SU-DHL-6 (cell line): ENCODE measurements at regions not wholly inside any gene's neighbourhood (a gene's known extent, or its start where the extent isn't known, plus 50 kb on each side); places are given as distances from the start of the nearest gene placed in this dataset.

ENCODE experiments used
- H2AFZ ChIP-seq: fragments of 200-600 bp; sonication (generic); 2 replicates; pipeline ENCODE4 v1.6.1; 2014; ENCODE audit warnings: low read depth, mild to moderate bottlenecking, moderate library complexity, mixed read lengths, antibody characterized with exemption, low read length; ENCODE audit not compliant: severe bottlenecking
- H3F3A ChIP-seq: fragments of 200-600 bp; shearing (Covaris generic); 2 replicates; pipeline ENCODE4 v1.6.0; 2016; ENCODE audit warnings: antibody characterized with exemption, mild to moderate bottlenecking; ENCODE audit not compliant: insufficient read depth
- H3K27ac ChIP-seq: fragments of 200-600 bp; sonication (generic); 2 replicates; pipeline ENCODE4 v1.5.1; 2016; ENCODE audit warnings: low read depth, mild to moderate bottlenecking, low read length, moderate library complexity, mixed read lengths
- H3K27me3 ChIP-seq: fragments of 200-600 bp; sonication (generic), shearing (Covaris generic); 2 replicates; pipeline ENCODE4 v1.6.0; 2014; ENCODE audit warnings: mild to moderate bottlenecking, low read length
- H3K36me3 ChIP-seq: fragments of 200-600 bp; sonication (generic); 2 replicates; pipeline ENCODE4 v1.6.1; 2014; ENCODE audit warnings: mild to moderate bottlenecking, low read length, mixed read lengths
- H3K4me2 ChIP-seq: fragments of 300-600, 200-600 bp; shearing (Covaris generic), sonication (generic); 2 replicates; pipeline ENCODE4 v1.6.0; 2014; ENCODE audit warnings: low read length, low read depth, mild to moderate bottlenecking; ENCODE audit not compliant: poor library complexity, severe bottlenecking
- H3K4me3 ChIP-seq: fragments of 200-600 bp; sonication (generic); 2 replicates; pipeline ENCODE4 v1.5.1; 2014; ENCODE audit warnings: antibody characterized with exemption, low read length, mild to moderate bottlenecking, mixed read lengths; ENCODE audit not compliant: insufficient read depth, poor library complexity, severe bottlenecking
- H3K79me2 ChIP-seq: fragments of 200-600 bp; sonication (generic); 2 replicates; pipeline ENCODE4 v1.6.1; 2014; ENCODE audit warnings: mild to moderate bottlenecking, low read length, moderate library complexity; ENCODE audit not compliant: insufficient read depth
- H3K9ac ChIP-seq: fragments of 200-600 bp; sonication (generic); 2 replicates; pipeline ENCODE4 v1.7.0; 2014; ENCODE audit warnings: mild to moderate bottlenecking, low read length
- H3K9me2 ChIP-seq: fragments of 200-600 bp; sonication (generic); replicated peaks from 2 replicates; pipeline ENCODE4 v1.6.1; 2014; ENCODE audit warnings: low read length; ENCODE audit not compliant: insufficient read depth
- H3K9me3 ChIP-seq: fragments of 200-600 bp; sonication (generic); 2 replicates; pipeline ENCODE4 v1.6.1; 2014; ENCODE audit warnings: low read length, mixed read lengths; ENCODE audit not compliant: insufficient read depth
- H4K20me1 ChIP-seq: fragments of 200-600 bp; sonication (generic); 2 replicates; pipeline ENCODE4 v1.6.1; 2014; ENCODE audit warnings: low read depth, mild to moderate bottlenecking, antibody characterized with exemption, low read length, moderate library complexity, mixed read lengths
- EZH2phosphoT487 ChIP-seq: fragments of 200-600 bp; sonication (generic), shearing (Covaris generic); conservative IDR thresholded peaks from 2 replicates; pipeline ENCODE4 v1.6.1; 2018; ENCODE audit warnings: mild to moderate bottlenecking, antibody characterized with exemption, low read length, moderate library complexity, mixed read lengths
- TF ChIP-seq, protein P1 (sequence below): fragments of 200-600 bp; sonication (generic); IDR thresholded peaks from one replicate; pipeline ENCODE4 v1.5.1; 2017; ENCODE audit warnings: antibody characterized with exemption, mild to moderate bottlenecking, low read length, moderate library complexity; ENCODE audit not compliant: insufficient read depth, poor library complexity, severe bottlenecking

DNA sequence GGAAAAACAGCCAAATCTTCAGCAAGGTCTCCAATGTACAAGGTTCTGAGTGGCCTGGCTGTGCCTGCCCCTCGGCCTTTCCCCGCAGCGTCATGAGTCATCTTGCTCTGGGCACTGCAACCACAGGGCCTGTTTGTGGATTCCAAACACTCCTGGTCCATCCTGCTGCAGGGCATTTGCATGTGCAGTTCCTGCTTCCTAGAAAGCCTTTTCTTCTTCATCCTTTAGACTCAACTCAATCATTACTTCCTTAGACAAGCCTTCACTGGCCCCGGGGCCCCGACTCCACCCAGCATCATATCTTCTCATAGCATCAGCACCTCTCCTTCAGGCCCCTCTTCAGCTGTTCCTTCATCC lies 101.8 kb upstream of the EGLN3 start:
- no peak overlapping the region for H3K27ac ChIP-seq
- H3K9ac ChIP-seq = no peak overlapping the region
- TF ChIP-seq, protein P1, sequence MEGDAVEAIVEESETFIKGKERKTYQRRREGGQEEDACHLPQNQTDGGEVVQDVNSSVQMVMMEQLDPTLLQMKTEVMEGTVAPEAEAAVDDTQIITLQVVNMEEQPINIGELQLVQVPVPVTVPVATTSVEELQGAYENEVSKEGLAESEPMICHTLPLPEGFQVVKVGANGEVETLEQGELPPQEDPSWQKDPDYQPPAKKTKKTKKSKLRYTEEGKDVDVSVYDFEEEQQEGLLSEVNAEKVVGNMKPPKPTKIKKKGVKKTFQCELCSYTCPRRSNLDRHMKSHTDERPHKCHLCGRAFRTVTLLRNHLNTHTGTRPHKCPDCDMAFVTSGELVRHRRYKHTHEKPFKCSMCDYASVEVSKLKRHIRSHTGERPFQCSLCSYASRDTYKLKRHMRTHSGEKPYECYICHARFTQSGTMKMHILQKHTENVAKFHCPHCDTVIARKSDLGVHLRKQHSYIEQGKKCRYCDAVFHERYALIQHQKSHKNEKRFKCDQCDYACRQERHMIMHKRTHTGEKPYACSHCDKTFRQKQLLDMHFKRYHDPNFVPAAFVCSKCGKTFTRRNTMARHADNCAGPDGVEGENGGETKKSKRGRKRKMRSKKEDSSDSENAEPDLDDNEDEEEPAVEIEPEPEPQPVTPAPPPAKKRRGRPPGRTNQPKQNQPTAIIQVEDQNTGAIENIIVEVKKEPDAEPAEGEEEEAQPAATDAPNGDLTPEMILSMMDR = no peak
- TF ChIP-seq EZH2phosphoT487 = no peak
- no peaks in the 10 kb centered on the region for H3K9me2 ChIP-seq
- no peaks in the 10 kb centered on the region for H3K36me3 ChIP-seq
- no peaks in the 10 kb centered on the region for H3K79me2 ChIP-seq
- H3K4me3 ChIP-seq = no peak overlapping the region
- no peaks in the 10 kb centered on the region for H3K9me3 ChIP-seq
- H3K4me2 ChIP-seq = no peak overlapping the region
- no peaks in the 10 kb centered on the region for H3F3A ChIP-seq
- H4K20me1 ChIP-seq = no peaks in the 10 kb centered on the region
- H3K27me3 ChIP-seq = no peaks in the 10 kb centered on the region
- no peak overlapping the region for H2AFZ ChIP-seq

DNA sequence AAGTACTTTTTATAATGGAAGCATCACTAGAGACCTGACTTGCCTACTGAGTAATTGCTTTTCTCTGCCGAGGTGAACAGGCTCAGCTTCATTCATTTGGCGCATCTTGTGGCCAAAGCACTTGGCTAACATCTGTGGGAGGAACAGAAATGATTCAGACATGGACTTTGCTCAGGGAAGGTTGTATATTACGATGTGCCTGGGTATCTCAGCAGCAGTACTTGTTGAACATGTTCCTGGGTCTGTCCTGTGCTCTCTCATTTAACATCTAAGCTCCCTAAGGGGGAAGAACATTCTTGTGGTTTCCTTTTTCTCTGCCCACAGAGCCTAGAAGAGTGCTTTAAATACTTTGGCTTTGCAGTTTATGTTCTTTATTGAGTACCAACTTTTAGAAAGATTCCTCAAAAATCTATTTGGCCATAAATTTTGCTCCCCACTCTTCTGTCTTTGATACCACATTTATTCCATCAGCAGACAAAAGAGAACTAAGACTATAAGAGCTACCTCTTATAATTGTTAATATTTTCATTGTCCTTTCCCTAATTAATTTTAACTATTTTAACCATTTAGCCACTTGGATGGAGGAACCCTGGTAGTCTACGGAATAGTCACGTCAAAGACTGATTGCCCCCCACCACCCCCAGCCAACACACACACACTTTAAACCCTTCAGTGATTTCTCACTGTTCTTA lies 101.2 kb upstream of the EGLN3 start:
- Histone ChIP-seq H4K20me1 (no peaks in the 10 kb centered on the region), H2AFZ (no peak overlapping the region), H3K4me3 (no peak overlapping the region), H3K36me3 (no peaks in the 10 kb centered on the region), H3K27me3 (no peaks in the 10 kb centered on the region), H3K9me3 (no peaks in the 10 kb centered on the region), H3K79me2 (no peaks in the 10 kb centered on the region), H3K27ac (no peak overlapping the region), H3K9ac (no peak overlapping the region), H3K9me2 (no peaks in the 10 kb centered on the region), H3K4me2 (no peak overlapping the region), H3F3A (no peaks in the 10 kb centered on the region)
- TF ChIP-seq, protein P1 = no peak
- no peak for TF ChIP-seq EZH2phosphoT487

DNA sequence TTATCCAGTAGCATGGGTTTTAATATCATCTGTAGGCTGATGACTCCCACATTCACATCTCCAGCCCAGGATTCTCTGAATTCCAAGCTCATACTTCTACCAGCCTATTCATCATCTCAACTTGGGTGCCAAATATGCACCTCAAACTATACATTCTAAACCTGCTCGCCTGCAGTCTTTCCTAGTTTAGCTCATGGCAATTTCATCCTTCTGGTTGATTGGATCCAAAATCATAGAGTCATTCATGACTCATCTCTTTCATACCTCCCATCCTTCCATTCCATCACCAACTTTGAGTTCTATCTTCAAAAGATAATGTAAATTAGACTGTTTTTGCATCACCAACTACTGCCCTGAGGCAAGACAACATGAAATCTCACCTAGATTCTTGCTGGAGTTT lies 99.7 kb upstream of the EGLN3 start:
- no peaks in the 10 kb centered on the region for H3K36me3 ChIP-seq
- H3K9me2 ChIP-seq = no peaks in the 10 kb centered on the region
- H3K79me2 ChIP-seq = no peaks in the 10 kb centered on the region
- no peak overlapping the region for H3K27ac ChIP-seq
- H3K9ac ChIP-seq = no peak overlapping the region
- no peak for TF ChIP-seq EZH2phosphoT487
- TF ChIP-seq, protein P1 = no peak
- H4K20me1 ChIP-seq = no peaks in the 10 kb centered on the region
- H3F3A ChIP-seq = no peaks in the 10 kb centered on the region
- H3K9me3 ChIP-seq = no peaks in the 10 kb centered on the region
- H3K27me3 ChIP-seq = no peaks in the 10 kb centered on the region
- H3K4me2 ChIP-seq = no peak overlapping the region
- no peak overlapping the region for H3K4me3 ChIP-seq
- no peak overlapping the region for H2AFZ ChIP-seq
